H1 (cell line): ENCODE measurements at regions not wholly inside any gene's neighbourhood (a gene's known extent, or its start where the extent isn't known, plus 50 kb on each side); places are given as distances from the start of the nearest gene placed in this dataset.

ENCODE experiments used
- ASH2L ChIP-seq: fragments of 200-600, 300-600 bp; sonication (generic); IDR thresholded peaks from one replicate; pipeline ENCODE4 v1.7.1; 2017; ENCODE audit warnings: low read length
- CHD2 ChIP-seq: IDR thresholded peaks from 2 replicates; pipeline ENCODE4 v1.6.1; 2012; ENCODE audit warnings: low read length, improper control_type of control experiment
- EZH2 ChIP-seq: fragments of 200-600 bp; sonication (generic); IDR thresholded peaks from 2 replicates; pipeline ENCODE4 v1.7.1; 2012; ENCODE audit warnings: low read depth, mild to moderate bottlenecking, moderate library complexity, low read length, inconsistent platforms; ENCODE audit not compliant: severe bottlenecking
- RXRA ChIP-seq: IDR thresholded peaks from 2 replicates; pipeline ENCODE4 v1.6.1; 2011; ENCODE audit warnings: low read depth, mild to moderate bottlenecking, low read length, moderate library complexity; ENCODE audit not compliant: insufficient read depth
- ZNF274 ChIP-seq: IDR thresholded peaks from 2 replicates; pipeline ENCODE4 v1.7.0; 2012; ENCODE audit warnings: low read length, borderline replicate concordance; ENCODE audit errors: extremely low read depth

- TF ChIP-seq ASH2L (no peak), ZNF274 (no peak), EZH2 (no peak), CHD2 (no peak), RXRA (no peak)
These were observed 128.2 kb downstream of the TEX36 start (continued) for GRCh38 chr10:125554753-125555152.
